Hepatocyte (in vitro differentiated cells): ENCODE measurements at regions not wholly inside any gene's neighbourhood (a gene's known extent, or its start where the extent isn't known, plus 50 kb on each side); places are given as distances from the start of the nearest gene placed in this dataset.

ENCODE experiments used
- CTCF ChIP-seq: fragments of 200-600 bp; sonication (generic); IDR thresholded peaks from 2 replicates; pipeline ENCODE4 v1.5.1; 2016; ENCODE audit warnings: antibody characterized with exemption, mild to moderate bottlenecking; ENCODE audit not compliant: poor library complexity
- EZH2 ChIP-seq: fragments of 200-600 bp; sonication (generic); IDR thresholded peaks from 2 replicates; pipeline ENCODE4 v1.6.1; 2016; ENCODE audit warnings: antibody characterized with exemption, mild to moderate bottlenecking, borderline replicate concordance

- TF ChIP-seq CTCF (no peak), EZH2 (no peak)
Measured at GRCh38 chr22:48251629-48252028, 1489.2 kb downstream of the TBC1D22A start.
